Activated T-helper 9 cell treated with anti-CD3 and anti-CD28 coated beads, Interleukin-2, amount 50 U/mL, for 16 hours (primary cell): ENCODE measurements at regions not wholly inside any gene's neighbourhood (a gene's known extent, or its start where the extent isn't known, plus 50 kb on each side); places are given as distances from the start of the nearest gene placed in this dataset.

Experiments
- DNase-seq: peaks from one replicate; pipeline ENCODE4 v3.0.0-alpha.2; 2020; ENCODE audit warnings: low read depth

DNA sequence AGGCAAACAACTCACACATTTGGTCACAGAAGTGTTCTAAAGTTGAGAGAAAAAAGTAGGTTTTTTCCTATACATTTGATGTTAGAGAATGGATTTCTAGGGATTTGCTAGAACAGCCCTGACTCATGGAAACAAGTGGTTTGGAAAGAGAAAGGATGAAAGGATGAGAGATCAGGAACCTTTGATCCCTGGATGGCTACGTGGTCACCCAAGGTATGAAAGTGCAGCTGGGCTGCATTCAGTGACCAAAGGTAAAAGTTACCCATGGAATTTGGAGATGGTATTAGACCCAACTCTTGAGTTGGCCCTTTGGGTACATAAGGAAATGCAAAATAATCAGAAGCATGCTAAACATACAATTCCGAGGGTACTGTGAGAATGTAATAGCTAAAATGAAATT is 61.3 kb upstream of the SPIN1 start:
- DNase-seq, result no peak

DNA sequence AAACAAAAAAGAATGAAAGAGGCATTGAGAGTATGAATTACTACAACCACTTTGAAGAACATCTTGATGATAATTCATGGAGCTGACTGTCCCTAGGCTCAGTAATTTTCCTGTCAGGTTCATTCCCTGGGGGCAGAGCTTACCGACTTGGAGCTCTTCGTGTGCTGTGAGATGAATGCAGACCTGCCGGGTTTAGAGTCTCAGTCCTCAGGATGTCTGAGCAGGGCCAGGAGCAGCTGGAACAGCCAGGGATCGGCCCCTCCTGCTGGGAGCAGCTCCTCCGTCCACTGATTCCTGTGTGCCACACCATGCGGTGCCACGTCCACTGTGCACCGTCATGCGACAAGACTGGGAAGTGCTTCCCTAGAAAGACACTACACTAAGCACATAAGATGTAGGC is 62.2 kb upstream of the SPIN1 start:
- no peak for DNase-seq

DNA sequence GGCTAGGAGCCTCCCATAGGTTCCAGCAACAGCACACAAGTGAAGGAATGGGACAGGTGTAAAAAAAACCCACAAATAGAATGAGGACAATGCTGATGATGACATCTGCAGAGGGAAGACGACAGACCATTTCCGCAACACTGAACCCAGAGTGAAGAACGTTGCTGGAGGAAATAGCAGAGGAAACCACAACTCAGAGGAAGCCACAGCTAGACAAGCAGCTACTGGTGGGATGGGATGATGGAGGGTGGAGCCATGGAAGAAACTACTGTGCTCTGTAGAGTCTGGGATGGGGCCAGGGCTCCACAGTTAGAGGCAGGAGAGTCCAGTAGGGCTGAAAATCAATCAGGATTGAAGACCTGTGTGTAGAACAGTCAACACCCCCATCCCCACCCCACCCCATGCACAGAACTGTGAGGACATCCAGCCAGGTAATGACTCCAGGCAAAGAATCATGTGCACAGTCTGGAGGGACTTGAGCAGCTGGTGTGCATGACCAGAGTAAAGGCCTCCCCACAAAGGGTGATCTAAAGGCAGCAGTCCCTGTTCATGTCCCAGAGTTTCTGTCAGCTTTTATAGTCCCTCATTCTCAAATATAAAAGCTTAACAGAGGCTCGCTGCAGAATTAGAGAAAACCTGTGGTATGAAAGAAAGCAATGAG is 65.2 kb upstream of the SPIN1 start:
- peak; percentile 13 for DNase-seq

DNA sequence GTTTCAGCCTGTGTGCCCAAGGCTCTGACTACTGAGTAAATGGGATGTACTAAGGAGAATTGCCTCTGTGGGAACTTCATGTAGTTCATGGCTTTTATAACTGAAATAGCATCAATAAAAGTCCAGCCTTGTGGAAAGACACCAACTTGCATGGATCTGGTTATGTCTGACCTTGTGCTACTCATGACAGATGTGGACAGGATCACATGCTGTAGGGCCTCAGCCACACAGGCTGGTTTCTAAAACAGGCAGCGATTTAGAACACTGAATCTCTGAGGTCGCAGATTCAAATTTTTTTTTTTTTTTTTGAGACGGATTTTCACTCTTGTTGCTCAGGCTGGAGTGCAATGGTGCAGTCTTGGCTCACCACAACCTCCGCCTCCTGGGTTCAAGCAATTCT is 66.5 kb upstream of the SPIN1 start:
- DNase-seq, result no peak

DNA sequence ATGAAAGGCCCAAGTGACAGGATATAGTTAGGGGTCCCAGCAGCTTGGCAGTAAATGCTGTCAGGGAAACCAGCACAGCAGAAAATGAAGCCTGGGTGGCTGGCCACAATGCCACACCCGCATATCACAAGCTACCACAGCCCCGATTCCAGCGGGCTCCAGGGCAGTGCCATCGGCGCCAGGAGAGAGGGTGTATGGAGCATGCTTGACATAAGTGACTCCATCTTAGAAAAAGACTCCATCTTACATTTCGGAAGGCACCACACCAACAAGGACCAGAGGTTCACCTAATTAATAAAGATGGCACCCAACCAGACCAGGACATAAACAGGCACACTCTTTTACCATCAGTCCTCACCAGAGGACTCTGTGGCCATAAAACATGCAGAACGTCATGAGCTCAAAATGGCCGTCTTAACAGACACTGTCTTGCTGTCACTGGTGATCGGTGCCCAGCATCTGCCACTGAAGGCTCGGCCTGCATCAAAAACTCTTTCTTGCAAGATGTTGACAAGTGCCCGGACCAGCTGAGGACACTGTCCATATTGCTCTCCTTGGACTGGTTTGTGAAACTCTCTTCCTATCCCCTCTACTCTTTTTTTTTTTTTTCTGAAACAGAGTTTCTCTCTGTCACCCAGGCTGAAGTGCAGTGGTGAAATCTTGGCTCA is 67.4 kb upstream of the SPIN1 start:
- no peak for DNase-seq

DNA sequence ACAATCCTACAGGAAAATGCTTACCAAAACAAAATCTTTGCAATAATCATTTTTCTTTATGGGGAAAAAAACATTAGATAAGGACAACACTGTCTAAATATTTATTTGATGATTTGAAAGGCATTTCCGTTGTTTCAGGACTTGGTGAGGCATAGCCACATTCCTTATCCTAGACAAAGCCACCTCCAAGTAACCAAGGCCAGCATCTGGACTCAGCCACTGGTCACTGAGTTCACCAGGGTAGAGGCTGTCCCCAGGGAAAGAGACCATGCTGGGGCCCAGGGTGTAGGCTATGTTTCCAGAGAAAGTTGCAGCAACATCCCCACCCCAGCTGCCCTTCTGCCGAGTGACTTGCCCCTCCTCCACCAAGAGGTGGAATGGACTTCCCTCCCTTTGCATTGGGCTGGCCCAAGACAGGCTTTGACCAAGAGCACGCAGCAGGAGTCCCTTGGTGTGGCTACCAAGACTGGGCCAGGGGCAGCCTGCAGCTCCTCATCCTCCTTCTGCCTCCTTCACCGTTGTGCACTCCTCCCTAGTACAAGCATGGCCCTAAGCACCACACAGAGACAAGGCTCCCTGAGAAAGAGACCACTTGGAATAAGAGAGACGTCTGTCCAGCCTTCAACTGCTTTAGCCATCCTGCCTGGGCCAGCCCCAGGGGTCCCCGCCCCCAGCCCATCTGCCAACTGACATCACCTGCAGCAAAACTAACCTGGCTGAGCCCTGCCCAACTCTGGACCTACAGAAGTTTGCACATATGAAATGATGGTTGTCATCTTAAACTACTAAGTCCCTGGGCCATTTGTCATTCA is 68.1 kb upstream of the SPIN1 start:
- no peak for DNase-seq

DNA sequence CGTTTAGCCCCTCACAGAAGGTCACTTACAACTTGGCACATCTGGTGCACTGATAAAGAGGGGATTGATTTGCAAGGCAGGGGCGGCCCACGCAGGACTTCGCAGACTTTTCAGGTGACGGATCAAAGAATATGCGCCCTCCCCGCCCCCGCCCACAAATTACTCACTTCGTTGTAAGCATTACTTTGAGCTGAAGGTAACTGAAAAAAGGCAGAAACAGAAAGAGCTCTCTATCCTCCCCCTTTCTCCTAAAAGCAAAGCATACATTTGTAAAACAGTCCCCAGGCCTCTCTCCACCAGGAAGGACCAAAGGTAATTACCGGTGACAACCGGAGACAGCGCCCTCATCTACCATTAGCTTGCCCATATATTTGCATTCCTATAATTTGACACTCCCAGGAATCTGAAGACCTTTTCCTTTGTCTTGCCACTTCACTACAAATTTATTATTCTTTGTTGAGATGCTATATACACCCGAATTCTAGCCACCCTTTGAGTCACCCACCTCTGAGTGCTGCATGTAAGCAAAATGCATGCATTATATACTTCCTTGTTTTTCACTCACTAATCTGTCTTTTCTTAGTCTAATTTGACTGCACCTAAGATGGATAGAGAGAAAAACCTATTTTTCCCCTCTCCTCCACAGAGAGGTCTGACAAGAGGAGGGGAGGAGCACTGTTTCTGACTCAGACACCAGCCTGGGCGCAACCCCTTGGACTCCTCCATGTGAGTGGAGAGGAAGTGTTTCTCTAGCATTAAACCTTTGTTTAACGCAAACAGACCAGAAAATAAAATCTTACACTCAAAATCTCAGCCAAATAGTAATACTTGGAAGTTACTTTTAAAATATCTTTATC is 74.7 kb upstream of the SPIN1 start:
- DNase-seq, result peak; percentile 8

DNA sequence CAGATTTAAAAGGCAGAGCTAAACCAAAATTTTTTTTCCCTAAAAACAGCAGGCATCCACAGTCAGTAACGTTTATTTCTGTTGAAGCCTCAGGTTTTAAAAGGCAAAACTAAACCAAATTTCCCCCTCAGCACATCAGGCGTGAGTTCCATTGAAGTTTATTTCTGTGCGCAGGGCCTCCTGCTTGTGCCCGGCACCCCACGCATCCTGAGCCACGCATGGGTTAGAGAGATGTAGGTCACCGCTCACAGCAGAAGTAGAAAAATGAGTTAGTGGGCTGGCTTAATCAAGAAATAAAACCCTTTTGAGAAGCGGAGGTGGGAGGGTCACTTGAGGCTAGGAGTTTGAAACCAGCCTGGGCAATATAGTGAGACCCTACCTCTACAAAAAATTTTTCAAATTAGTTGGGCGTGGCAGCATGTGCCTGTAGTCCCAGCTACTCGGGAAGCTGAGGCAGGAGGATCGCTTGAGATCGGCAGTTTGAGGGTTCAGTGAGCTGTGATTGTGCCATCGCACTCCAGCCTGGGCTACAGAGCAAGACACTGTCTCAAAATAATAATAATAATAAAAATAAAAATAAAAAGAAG is 75.6 kb upstream of the SPIN1 start:
- DNase-seq, result no peak

DNA sequence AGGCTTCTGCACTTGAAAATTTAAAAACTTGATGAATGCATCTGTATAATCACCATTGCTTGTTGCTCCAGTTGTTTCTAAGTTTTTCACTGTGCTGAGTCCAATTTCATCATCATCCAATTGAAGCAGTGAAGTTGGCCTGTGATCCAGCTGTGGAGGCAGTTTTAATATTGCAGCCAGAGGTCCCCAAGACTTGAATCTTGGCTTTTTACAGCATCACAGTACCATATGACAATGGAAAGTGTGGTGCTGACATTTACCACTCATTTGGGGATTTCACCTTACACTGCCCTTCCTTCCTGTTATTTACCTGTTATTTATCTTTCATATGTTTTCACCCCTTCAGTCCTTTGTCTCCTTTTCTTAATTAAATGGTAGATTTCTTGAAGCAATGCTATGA is 76.2 kb upstream of the SPIN1 start:
- DNase-seq, result no peak

DNA sequence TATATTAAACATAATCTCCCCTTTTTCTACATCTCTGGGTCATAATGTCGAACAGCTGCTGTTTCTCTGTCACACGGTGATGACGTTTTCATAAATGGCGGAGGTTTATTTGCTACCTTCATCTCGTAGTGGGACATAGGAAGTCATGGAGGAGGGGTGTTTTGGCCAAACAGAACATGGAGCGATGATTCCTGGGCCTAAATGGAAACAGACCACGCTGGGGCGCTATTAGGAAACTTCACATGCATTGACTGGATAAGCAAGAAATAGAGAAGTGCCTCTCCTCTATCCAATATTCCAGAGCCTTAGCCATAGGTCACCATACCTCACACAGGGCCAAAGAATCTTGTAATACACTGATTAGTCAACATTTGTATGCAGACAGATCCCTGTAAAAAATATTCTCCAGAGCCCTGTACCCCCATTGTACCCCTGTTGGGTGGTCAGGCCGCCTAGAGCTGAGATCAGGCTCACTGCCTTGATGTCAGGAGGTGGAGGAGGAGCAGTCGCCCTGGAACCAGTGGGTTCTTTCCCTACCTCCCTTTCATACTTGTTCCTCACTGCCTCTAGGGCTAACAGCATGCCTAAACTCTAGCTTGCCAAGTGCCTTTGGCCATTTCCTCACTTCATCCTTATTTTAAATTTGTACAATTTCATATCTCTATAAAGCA is 77.8 kb upstream of the SPIN1 start:
- DNase-seq, result no peak

DNA sequence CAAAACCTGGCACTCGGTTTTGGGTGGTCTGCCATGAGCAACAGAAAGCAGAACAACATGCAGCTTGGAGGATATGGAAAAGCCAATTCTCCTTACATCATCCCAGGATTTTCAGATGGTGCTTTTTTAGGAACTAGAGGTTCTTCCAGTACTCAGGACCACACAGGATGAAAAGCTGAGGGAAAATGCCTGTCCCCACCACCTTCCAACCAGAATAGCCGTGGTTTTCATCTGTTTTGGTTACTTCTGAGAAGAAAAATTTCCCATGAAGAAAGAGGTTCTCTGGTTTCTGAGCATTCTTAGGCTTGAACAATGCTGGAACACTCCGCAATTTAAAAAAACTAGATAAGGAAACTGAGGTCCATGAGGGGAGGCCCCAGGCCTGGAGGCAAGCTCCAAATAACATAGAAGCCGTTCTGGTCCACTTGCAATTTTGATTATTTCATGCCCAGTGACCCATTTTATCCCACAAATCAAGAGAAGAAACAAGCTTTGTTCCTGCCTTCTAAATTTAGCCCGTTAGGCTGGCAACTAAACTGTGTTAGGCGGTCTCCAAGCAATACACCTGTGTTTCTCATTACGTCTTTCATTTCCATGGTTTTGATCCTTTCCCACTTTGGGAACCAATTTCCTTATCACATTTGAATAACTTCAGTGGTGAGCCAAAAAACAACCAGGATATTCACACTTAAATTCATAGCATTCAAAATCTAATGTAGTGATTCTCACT is 79.2 kb upstream of the SPIN1 start:
- DNase-seq, result no peak

DNA sequence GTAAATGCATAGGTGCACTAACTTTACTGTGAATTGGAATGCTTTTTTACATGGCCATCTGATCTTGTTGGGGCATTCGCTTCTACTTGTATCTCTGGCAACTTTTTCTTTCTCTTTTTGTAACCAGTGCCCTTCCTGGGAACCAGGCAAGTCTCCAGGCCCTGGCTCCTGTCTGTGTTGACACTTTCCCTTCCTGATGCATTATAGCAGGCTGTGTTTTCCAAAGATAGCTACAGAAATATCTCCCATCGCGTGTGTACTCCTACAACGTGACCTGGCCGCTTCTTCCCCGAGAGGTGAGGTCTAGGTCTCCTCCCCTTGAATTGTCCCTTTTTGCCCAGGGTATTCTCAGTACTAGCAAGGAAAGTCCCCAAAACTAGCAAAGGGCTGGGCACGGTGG is 81.1 kb upstream of the SPIN1 start:
- no peak for DNase-seq

DNA sequence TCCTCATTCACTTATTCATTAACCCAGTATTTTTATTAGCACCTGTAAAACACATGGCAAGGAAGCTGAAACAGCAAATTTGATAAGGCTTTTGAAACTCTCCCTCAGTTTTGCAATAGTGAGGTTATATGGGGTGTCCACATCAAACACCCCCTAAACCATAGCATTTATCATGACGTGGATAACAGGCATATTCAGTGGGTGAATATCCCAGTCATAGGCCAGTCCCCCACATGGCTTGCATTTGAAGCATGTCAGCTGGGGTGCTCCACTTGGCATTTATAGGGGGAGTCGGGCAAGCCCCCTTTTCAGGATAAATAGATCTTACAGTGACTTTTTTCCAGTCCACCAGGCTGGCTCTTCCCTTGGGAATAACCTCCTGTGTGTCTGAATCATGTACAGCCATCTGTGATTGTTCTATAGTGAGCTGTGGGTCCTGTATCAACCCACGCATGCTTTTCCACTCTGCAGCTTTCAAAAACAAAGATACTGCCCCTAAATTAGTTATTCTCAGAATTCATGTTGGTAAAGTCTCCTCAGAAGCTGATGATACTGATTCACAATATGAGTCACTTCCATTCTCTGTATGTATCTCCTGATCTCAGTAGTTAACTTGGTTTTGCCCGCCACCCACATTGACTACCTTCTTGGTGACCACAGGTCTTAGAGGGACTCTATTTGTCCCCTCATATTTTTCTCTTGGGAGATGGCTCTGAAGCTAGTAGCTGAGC is 84.4 kb upstream of the SPIN1 start:
- peak; percentile 19 for DNase-seq

DNA sequence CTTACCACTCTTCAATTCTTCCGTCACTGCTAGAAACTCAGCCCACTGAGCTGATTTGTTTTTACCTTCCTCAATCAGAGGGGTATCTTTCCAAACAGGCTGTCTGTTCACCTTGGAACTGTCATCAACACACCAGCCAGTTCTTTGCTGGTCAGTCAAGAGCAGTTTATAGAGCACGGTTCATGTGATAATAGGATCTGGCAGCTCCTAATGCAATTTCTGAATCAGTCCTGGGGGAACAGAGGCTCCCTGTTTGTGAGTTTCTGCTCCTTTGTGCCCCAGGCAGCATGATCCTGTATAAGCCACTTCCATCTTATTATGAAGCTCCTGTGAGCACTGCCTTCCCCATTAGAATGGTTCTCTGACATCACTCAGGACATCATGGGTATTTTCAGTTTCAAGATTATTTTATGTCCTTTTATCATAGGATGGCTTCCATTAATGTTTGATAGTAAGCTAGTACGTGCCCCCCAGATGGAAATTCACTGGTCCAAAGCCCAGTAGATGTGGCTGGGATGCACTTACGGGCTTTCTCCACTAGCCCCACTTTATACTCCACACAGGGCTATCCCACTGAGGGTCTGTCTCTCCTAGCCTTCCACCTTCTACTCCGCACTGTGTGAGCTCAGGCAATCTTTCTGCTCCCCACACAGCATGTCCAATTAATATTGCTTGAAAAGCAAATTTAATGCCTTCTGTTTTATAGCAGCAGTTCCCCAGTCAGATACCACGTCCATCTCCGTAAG is 85.5 kb upstream of the SPIN1 start:
- no peak for DNase-seq

DNA sequence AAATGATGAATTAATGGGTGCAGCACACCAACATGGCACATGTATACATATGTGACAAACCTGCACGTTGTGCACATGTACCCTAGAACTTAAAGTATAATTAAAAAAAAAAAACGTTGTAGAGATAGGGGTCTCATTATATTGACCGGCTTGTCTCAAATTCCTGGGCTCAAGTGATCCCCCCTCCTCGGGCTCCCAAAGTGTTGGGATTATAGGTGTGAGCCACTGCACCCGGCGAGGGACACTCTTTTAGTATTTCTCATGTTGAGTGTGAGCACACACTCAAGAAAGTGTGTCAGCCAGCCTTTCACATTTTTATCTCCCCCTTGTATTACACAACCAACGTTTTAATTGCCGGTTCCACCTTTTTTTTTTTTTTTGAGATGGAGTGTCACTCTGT is 87.7 kb upstream of the SPIN1 start:
- DNase-seq, result no peak

DNA sequence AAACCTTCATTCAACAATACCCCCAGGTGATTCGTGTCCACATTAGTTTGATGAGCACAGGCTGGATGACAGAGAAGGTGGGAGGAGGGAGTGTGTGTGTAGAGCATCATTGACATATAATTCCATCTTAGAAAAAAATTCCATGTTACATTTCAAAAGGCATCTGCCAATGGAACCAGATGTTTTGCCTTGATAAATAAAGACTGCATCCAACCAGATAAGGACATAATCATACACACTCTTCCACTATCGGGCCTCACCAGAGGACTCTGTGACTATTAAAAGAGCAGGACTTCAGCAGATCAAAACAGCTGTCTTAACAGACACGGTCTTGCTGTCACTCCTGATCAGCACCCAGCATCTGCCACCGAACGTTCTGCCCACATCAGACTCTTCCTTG is 96.4 kb upstream of the SPIN1 start:
- DNase-seq, result no peak

DNA sequence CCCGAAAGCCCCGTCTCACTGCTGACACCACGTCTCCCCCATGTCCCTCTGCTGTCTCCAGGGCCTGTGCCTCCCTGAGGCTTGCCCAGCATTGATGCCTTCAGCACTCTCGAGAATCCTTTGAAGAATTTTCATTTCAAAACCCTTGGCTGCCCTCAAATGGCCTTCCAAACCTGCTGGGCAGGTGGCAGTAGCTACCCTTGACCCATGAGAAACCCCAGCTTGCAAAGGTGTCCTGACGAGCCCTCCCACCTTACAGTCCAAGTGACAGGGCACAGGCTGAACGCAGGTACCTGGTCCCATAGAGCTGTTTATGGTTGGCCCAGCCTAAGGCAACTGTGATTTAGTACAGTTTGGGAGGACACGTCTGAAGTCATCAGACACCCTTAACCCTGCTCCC is 97.2 kb upstream of the SPIN1 start:
- no peak for DNase-seq

DNA sequence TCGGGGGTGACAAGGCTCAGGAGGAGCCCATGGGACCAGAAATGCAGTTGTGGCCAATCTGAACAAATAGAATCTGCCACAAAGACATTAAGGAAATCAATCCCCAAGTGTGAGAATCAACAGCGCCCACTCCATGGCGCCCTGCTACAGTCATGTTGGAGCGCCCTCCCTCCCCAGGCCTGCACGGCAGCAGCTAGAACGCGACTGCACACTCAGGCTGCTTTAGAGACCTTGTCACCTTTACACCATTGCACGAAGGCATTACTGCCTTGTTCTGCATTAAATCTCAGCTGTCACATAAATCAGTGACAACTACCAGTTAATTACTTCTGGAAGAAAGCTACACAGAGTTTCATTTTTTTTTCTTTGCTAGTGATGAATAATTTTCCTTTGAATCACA is 98.7 kb upstream of the SPIN1 start:
- DNase-seq, result no peak

DNA sequence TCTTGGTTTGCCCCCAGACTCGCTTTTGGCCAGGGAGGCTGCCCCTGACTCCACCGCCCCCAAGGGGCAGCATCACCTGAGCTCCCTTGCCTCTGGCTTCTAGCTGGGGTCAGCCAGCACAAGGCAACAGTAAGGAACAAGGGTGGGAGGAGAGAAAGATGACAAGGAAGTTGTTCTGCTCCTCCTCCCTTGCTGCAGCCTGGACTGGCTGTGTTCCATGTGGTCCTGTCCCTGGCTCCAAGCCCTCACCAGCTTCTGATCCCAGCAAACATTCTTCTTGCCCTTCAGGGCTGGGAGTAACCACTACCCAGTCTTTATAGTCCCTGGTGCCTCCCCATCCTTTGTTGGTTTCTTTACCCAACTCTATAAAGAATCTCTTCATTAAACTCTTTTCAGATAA is 100.3 kb upstream of the SPIN1 start:
- no peak for DNase-seq
